H9 (cell line): ENCODE measurements at regions not wholly inside any gene's neighbourhood (a gene's known extent, or its start where the extent isn't known, plus 50 kb on each side); places are given as distances from the start of the nearest gene placed in this dataset.
"Not testable (repeated sequence)": the region's sequence is repeated elsewhere in the genome, so short reads cannot be mapped to it uniquely, and the experiment has no call there.

ENCODE experiments used
- DNase-seq: peaks from one replicate; pipeline ENCODE4 v3.0.0-alpha.2; 2017
- H2AFZ ChIP-seq: one replicate; pipeline ENCODE4 v1.6.1; 2013; ENCODE audit warnings: mild to moderate bottlenecking, low read length, control low read depth, moderate library complexity
- H2AK5ac ChIP-seq: 2 replicates; pipeline ENCODE4 v1.6.1; 2013; ENCODE audit warnings: low read length, control low read depth, mixed read lengths; ENCODE audit not compliant: insufficient read length
- H2BK120ac ChIP-seq: one replicate; pipeline ENCODE4 v1.6.1; 2013; ENCODE audit warnings: low read depth, mild to moderate bottlenecking, low read length, control low read depth, inconsistent platforms; ENCODE audit not compliant: poor library complexity, severe bottlenecking
- H2BK12ac ChIP-seq: 2 replicates; pipeline ENCODE4 v1.6.1; 2013; ENCODE audit warnings: low read length, control low read depth, mixed read lengths, low read depth; ENCODE audit not compliant: insufficient read length
- H2BK15ac ChIP-seq: 2 replicates; pipeline ENCODE4 v1.6.1; 2013; ENCODE audit warnings: low read depth, low read length, control low read depth
- H2BK20ac ChIP-seq: one replicate; pipeline ENCODE4 v1.6.1; 2013; ENCODE audit warnings: low read depth, mild to moderate bottlenecking, low read length, control low read depth, inconsistent platforms; ENCODE audit not compliant: poor library complexity, severe bottlenecking
- H2BK5ac ChIP-seq: 2 replicates; pipeline ENCODE4 v1.6.1; 2013; ENCODE audit warnings: low read length, control low read depth, mixed read lengths; ENCODE audit not compliant: insufficient read length
- H3K14ac ChIP-seq: 2 replicates; pipeline ENCODE4 v1.6.1; 2013; ENCODE audit warnings: low read length, control low read depth; ENCODE audit not compliant: insufficient read depth
- H3K18ac ChIP-seq: 2 replicates; pipeline ENCODE4 v1.6.1; 2013; ENCODE audit warnings: low read depth, mild to moderate bottlenecking, mixed read lengths, low read length, control low read depth; ENCODE audit not compliant: insufficient read length
- H3K23ac ChIP-seq: 2 replicates; pipeline ENCODE4 v1.6.1; 2013; ENCODE audit warnings: low read length, control low read depth, mixed read lengths, low read depth; ENCODE audit not compliant: insufficient read length
- H3K23me2 ChIP-seq: 2 replicates; pipeline ENCODE4 v1.6.1; 2013; ENCODE audit warnings: low read depth, mild to moderate bottlenecking, mixed read lengths, low read length, control low read depth; ENCODE audit not compliant: insufficient read length, poor library complexity, severe bottlenecking
- H3K27ac ChIP-seq: 2 replicates; pipeline ENCODE4 v1.5.1; 2013; ENCODE audit warnings: low read length, control low read depth, mixed read lengths, low read depth; ENCODE audit not compliant: insufficient read length
- H3K27me3 ChIP-seq: 2 replicates; pipeline ENCODE4 v1.6.1; 2013; ENCODE audit warnings: low read length, control low read depth, inconsistent platforms; ENCODE audit not compliant: insufficient read depth
- H3K4ac ChIP-seq: 2 replicates; pipeline ENCODE4 v1.6.1; 2013; ENCODE audit warnings: low read depth, mild to moderate bottlenecking, control low read depth, inconsistent platforms, low read length, moderate library complexity
- H3K4me1 ChIP-seq: 2 replicates; pipeline ENCODE4 v1.6.1; 2013; ENCODE audit warnings: low read length, control low read depth, inconsistent platforms; ENCODE audit not compliant: insufficient read depth
- H3K4me2 ChIP-seq: 2 replicates; pipeline ENCODE4 v1.6.1; 2013; ENCODE audit warnings: low read length, control low read depth, mixed read lengths; ENCODE audit not compliant: insufficient read length, insufficient read depth
- H3K56ac ChIP-seq: 2 replicates; pipeline ENCODE4 v1.6.1; 2013; ENCODE audit warnings: low read depth, mild to moderate bottlenecking, mixed read lengths, low read length, control low read depth; ENCODE audit not compliant: insufficient read length
- H3K79me1 ChIP-seq: 2 replicates; pipeline ENCODE4 v1.6.1; 2013; ENCODE audit warnings: low read depth, mild to moderate bottlenecking, moderate library complexity, low read length, control low read depth, inconsistent platforms; ENCODE audit not compliant: insufficient read depth, poor library complexity, severe bottlenecking
- H3K79me2 ChIP-seq: 2 replicates; pipeline ENCODE4 v1.6.1; 2013; ENCODE audit warnings: low read length, control low read depth, inconsistent platforms; ENCODE audit not compliant: insufficient read depth
- H3K9ac ChIP-seq: 2 replicates; pipeline ENCODE4 v1.6.1; 2013; ENCODE audit warnings: low read length, control low read depth, mixed read lengths; ENCODE audit not compliant: insufficient read length; ENCODE audit errors: extremely low read depth
- H3K9me3 ChIP-seq: one replicate; pipeline ENCODE4 v1.6.1; 2013; ENCODE audit warnings: low read depth, low read length, inconsistent platforms; ENCODE audit not compliant: control insufficient read depth
- H3T11ph ChIP-seq: one replicate; pipeline ENCODE4 v1.6.1; 2013; ENCODE audit warnings: mild to moderate bottlenecking, low read length, control low read depth, inconsistent platforms
- H4K20me1 ChIP-seq: one replicate; pipeline ENCODE4 v1.6.1; 2013; ENCODE audit not compliant: control insufficient read depth, insufficient read length, insufficient read depth
- H4K5ac ChIP-seq: 2 replicates; pipeline ENCODE4 v1.6.1; 2013; ENCODE audit warnings: low read depth, mild to moderate bottlenecking, mixed read lengths, low read length, control low read depth; ENCODE audit not compliant: insufficient read length
- H4K8ac ChIP-seq: replicated peaks from 2 replicates; pipeline ENCODE4 v1.6.1; 2013; ENCODE audit warnings: low read length, control low read depth, mixed read lengths, low read depth; ENCODE audit not compliant: insufficient read length
- H4K91ac ChIP-seq: 2 replicates; pipeline ENCODE4 v1.6.1; 2013; ENCODE audit warnings: low read depth, mild to moderate bottlenecking, moderate library complexity, mixed read lengths, low read length, control low read depth; ENCODE audit not compliant: insufficient read length
- H3K27ac Mint-ChIP-seq, 3 experiments: 2 replicates in 2 of 3; 3 replicates in 1 of 3; pipeline ENCODE4 v1.8.0; 2020 to 2021; ENCODE audit warnings: mixed read lengths in 3 of 3, mild to moderate bottlenecking in 1 of 3, moderate library complexity in 1 of 3
- H3K27me3 Mint-ChIP-seq: 2 replicates; pipeline ENCODE4 v1.8.0; 2021; ENCODE audit warnings: low read depth, mild to moderate bottlenecking, moderate library complexity, mixed read lengths
- H3K36me3 Mint-ChIP-seq, 3 experiments: 2 replicates in 2 of 3; 3 replicates in 1 of 3; pipeline ENCODE4 v1.8.0; 2020 to 2021; ENCODE audit warnings: low read depth in 3 of 3, mixed read lengths in 3 of 3; ENCODE audit not compliant: insufficient read depth in 1 of 3
- H3K4me1 Mint-ChIP-seq, 2 experiments: 2 replicates each; pipeline ENCODE4 v1.8.0; 2020; ENCODE audit warnings: mixed read lengths in 2 of 2
- H3K4me3 Mint-ChIP-seq, 2 experiments: 2 replicates in 1 of 2; 3 replicates in 1 of 2; pipeline ENCODE4 v1.8.0; 2020 to 2021; ENCODE audit warnings: mild to moderate bottlenecking in 2 of 2, mixed read lengths in 2 of 2, moderate library complexity in 1 of 2
- H3K9me3 Mint-ChIP-seq, 2 experiments: 2 replicates in 1 of 2; 3 replicates in 1 of 2; pipeline ENCODE4 v1.8.0; 2020; ENCODE audit warnings: mild to moderate bottlenecking in 2 of 2, mixed read lengths in 2 of 2, moderate library complexity in 1 of 2
- CTCF ChIP-seq: fragments of 200-600 bp; sonication (generic); conservative IDR thresholded peaks from 3 replicates; pipeline ENCODE4 v1.8.0; 2021; ENCODE audit warnings: antibody characterized with exemption, mild to moderate bottlenecking
- WGBS: extraction: QIAGEN DNeasy Blood & Tissue Kit; methylation state at CpG from one replicate; pipeline ENCODE4 v1.1.7; 2013; ENCODE audit warnings: missing lambda C conversion rate, low lambda C conversion rate, mixed read lengths; ENCODE audit not compliant: insufficient read length; ENCODE audit errors: extremely low coverage; 5-methylcytosine and 5-hydroxymethylcytosine counted together

GRCh38 chr9:42534984-42535325, 351.5 kb downstream of the SPATA31A6 start:
- H2BK15ac ChIP-seq, H3T11ph ChIP-seq, H3K27me3 ChIP-seq, H3K56ac ChIP-seq, H2BK20ac ChIP-seq, H3K9me3 Mint-ChIP-seq, H3K27ac ChIP-seq, H3K79me1 ChIP-seq, H3K4me3 Mint-ChIP-seq, H3K14ac ChIP-seq, H3K18ac ChIP-seq, H3K9ac ChIP-seq, H3K23ac ChIP-seq, H3K36me3 Mint-ChIP-seq, H3K4ac ChIP-seq, H3K27me3 Mint-ChIP-seq, H2AFZ ChIP-seq, H3K4me1 ChIP-seq, H3K9me3 ChIP-seq, H3K4me2 ChIP-seq, H3K27ac Mint-ChIP-seq, H2BK120ac ChIP-seq, H2BK12ac ChIP-seq, H2AK5ac ChIP-seq, H3K79me2 ChIP-seq, H3K23me2 ChIP-seq, H4K91ac ChIP-seq, H3K4me1 Mint-ChIP-seq, H2BK5ac ChIP-seq, H4K20me1 ChIP-seq, H4K8ac ChIP-seq, H4K5ac ChIP-seq: not testable (repeated sequence)
- peak; percentile 37 for DNase-seq
- TF ChIP-seq CTCF, result peak; percentile 44; the same call in 2 of the 3 replicates
- no CpG with 5 or more reads among the region's 6 CpGs for WGBS
